ENCODE measurements at regions not wholly inside any gene's neighbourhood (a gene's known extent, or its start where the extent isn't known, plus 50 kb on each side); places are given as distances from the start of the nearest gene placed in this dataset.

- CTCF ChIA-PET (ENCODE audit: low intra/inter-chr PET ratio) = no interaction called here
These were observed 378.1 kb upstream of the TMPO start for GRCh38 chr12:98137278-98137677.

GRCh38 chr12:98144953-98145352 lies 370.4 kb upstream of the TMPO start:
- intact Hi-C loops (cut with micrococcal nuclease) = no loop called here
- CTCF ChIA-PET (ENCODE audit: low intra/inter-chr PET ratio) = no interaction called here
- POLR2A ChIA-PET = no interaction called here
- no peak for TF ChIP-seq RBM17 (IDR thresholded peaks at IDR 0.05; ENCODE audit: borderline replicate concordance, low read depth, low read length)
- TF ChIP-seq, protein P1, sequence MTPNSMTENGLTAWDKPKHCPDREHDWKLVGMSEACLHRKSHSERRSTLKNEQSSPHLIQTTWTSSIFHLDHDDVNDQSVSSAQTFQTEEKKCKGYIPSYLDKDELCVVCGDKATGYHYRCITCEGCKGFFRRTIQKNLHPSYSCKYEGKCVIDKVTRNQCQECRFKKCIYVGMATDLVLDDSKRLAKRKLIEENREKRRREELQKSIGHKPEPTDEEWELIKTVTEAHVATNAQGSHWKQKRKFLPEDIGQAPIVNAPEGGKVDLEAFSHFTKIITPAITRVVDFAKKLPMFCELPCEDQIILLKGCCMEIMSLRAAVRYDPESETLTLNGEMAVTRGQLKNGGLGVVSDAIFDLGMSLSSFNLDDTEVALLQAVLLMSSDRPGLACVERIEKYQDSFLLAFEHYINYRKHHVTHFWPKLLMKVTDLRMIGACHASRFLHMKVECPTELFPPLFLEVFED (CRISPR knock-in tag; conservative IDR thresholded peaks at IDR 0.05) = no peak
- no peak for TF ChIP-seq ZNF79 (CRISPR knock-in tag; IDR thresholded peaks at IDR 0.05; ENCODE audit: low read depth)
- TF ChIP-seq PKNOX1 (IDR thresholded peaks at IDR 0.05) = no peak
- no peak for TF ChIP-seq NR2F6 (CRISPR knock-in tag; IDR thresholded peaks at IDR 0.05)
- TF ChIP-seq BCOR (IDR thresholded peaks at IDR 0.05) = no peak
- no peak for TF ChIP-seq ZNF644 (tag; IDR thresholded peaks at IDR 0.05; ENCODE audit: low read depth)
- TF ChIP-seq BRF1 (IDR thresholded peaks at IDR 0.05; ENCODE audit: borderline replicate concordance, extremely low read depth, insufficient read length) = no peak
- TF ChIP-seq ZNF778 (CRISPR knock-in tag; IDR thresholded peaks at IDR 0.05) = no peak
- no peak for TF ChIP-seq NCOA6 (IDR thresholded peaks at IDR 0.05)
- TF ChIP-seq MAZ (CRISPR knock-in tag; conservative IDR thresholded peaks at IDR 0.05 in 1 of 2, IDR thresholded peaks at IDR 0.05 in 1 of 2) = no peak
- no peak for TF ChIP-seq ZNF184 (CRISPR knock-in tag; IDR thresholded peaks at IDR 0.05)
- no peak for TF ChIP-seq CHAMP1 (IDR thresholded peaks at IDR 0.05)

More at GRCh38 chr12:98137278-98137677, 378.1 kb upstream of the TMPO start:
- no peak for ATAC-seq
- no peaks in the 10 kb centered on the region for H3K4me1 ChIP-seq (replicated peaks in 1 of 2; ENCODE audit: control insufficient read depth in 2 of 2, insufficient read depth in 2 of 2, low read length in 2 of 2)
- no peak for TF ChIP-seq ARHGAP35 (IDR thresholded peaks at IDR 0.05; ENCODE audit: partially characterized antibody)
- TF ChIP-seq L3MBTL2 (IDR thresholded peaks at IDR 0.05) = no peak
- TF ChIP-seq GTF2A2 (tag; IDR thresholded peaks at IDR 0.05) = no peak
- no peaks in the 10 kb centered on the region for H3K27me3 ChIP-seq (ENCODE audit: control insufficient read depth in 2 of 2, insufficient read depth in 2 of 2, low read length in 2 of 2)
- H3K4me2 ChIP-seq (ENCODE audit: insufficient read depth, low read length) = no peak overlapping the region
- H3K4me3 ChIP-seq = no peak overlapping the region
- no peaks in the 10 kb centered on the region for H4K20me1 ChIP-seq (replicated peaks; ENCODE audit: control insufficient read depth, insufficient read depth, low read length)
- H3K9me1 ChIP-seq (ENCODE audit: control insufficient read depth, insufficient read depth, low read length) = no peaks in the 10 kb centered on the region
- no peak overlapping the region for H3K27ac ChIP-seq (ENCODE audit: extremely low read depth, low read depth, low read length)
- no TSS peak for BruUV-seq (replicated peaks)
- 0% methylated on average over 1 of the region's 1 CpG for WGBS (ENCODE audit: insufficient coverage, low coverage, missing lambda C conversion rate)
- no peak for FAIRE-seq
- no peak overlapping the region for H3K9ac ChIP-seq (ENCODE audit: insufficient read depth in 1 of 2, low read depth in 2 of 2, low read length in 2 of 2)
- no peaks in the 10 kb centered on the region for H3K79me2 ChIP-seq (ENCODE audit: control insufficient read depth, insufficient read depth, low read length)
- H3K9me3 ChIP-seq (replicated peaks; ENCODE audit: control insufficient read depth, insufficient read depth, low read depth, low read length) = no peaks in the 10 kb centered on the region
- H3K36me3 ChIP-seq (ENCODE audit: control insufficient read depth, insufficient read depth, low read length) = no peaks in the 10 kb centered on the region
- no peak for DNase-seq (ENCODE audit: extremely low read depth in 1 of 4, low spot score in 3 of 4)
- intact Hi-C loops (cut with micrococcal nuclease) (no loop called here), in situ Hi-C loops (cut with MboI) (no loop called here)
- no peak overlapping the region for H2AFZ ChIP-seq (ENCODE audit: low read depth, low read length)
- POLR2A ChIA-PET = interaction anchor here (0.8 kb wide), 1 partner anchor 21 kb away, joined by 4 read pairs; no protein-coding TSS in a partner anchor

More at GRCh38 chr12:98144953-98145352, 370.4 kb upstream of the TMPO start:
- H3K9me1 ChIP-seq (ENCODE audit: control insufficient read depth, insufficient read depth, low read length) = no peaks in the 10 kb centered on the region
- H4K20me1 ChIP-seq (replicated peaks; ENCODE audit: control insufficient read depth, insufficient read depth, low read length) = no peaks in the 10 kb centered on the region
- in situ Hi-C loops (cut with MboI) = no loop called here
- no peak overlapping the region for H3K9ac ChIP-seq (ENCODE audit: insufficient read depth in 1 of 2, low read depth in 2 of 2, low read length in 2 of 2)
- H3K27ac ChIP-seq (ENCODE audit: extremely low read depth, low read depth, low read length) = no peak overlapping the region
- no peaks in the 10 kb centered on the region for H3K36me3 ChIP-seq (ENCODE audit: control insufficient read depth, insufficient read depth, low read length)
- H3K4me1 ChIP-seq (replicated peaks in 1 of 2; ENCODE audit: control insufficient read depth in 2 of 2, insufficient read depth in 2 of 2, low read length in 2 of 2) = no peaks in the 10 kb centered on the region
- H3K27me3 ChIP-seq (ENCODE audit: control insufficient read depth in 2 of 2, insufficient read depth in 2 of 2, low read length in 2 of 2) = no peaks in the 10 kb centered on the region
- no peaks in the 10 kb centered on the region for H3K79me2 ChIP-seq (ENCODE audit: control insufficient read depth, insufficient read depth, low read length)
- no peak for ATAC-seq
- H2AFZ ChIP-seq (ENCODE audit: low read depth, low read length) = no peak overlapping the region
- H3K9me3 ChIP-seq (replicated peaks; ENCODE audit: control insufficient read depth, insufficient read depth, low read depth, low read length) = no peaks in the 10 kb centered on the region
- DNase-seq (ENCODE audit: extremely low read depth in 1 of 4, low spot score in 3 of 4) = no peak
- H3K4me3 ChIP-seq = no peak overlapping the region
- FAIRE-seq = no peak
- no TSS peak for BruUV-seq (replicated peaks)
- no peak overlapping the region for H3K4me2 ChIP-seq (ENCODE audit: insufficient read depth, low read length)

All from K562 (cell line).